K562 (cell line): ENCODE measurements at regions not wholly inside any gene's neighbourhood (a gene's known extent, or its start where the extent isn't known, plus 50 kb on each side); places are given as distances from the start of the nearest gene placed in this dataset.

Experiments used
- BRCA1 ChIP-seq, 2 experiments: fragments of 450-650 bp in 1 of 2; sonication (generic) in 1 of 2; formaldehyde crosslinking in 1 of 2; IDR thresholded peaks; 2 replicates each; pipeline versions ENCODE4 v1.5.0 to v1.6.1; 2017 to 2020; ENCODE audit warnings: mild to moderate bottlenecking in 1 of 2, missing genetic modification reagents in 1 of 2
- COPS2 ChIP-seq: fragments of 450-650 bp; conservative IDR thresholded peaks from 2 replicates; pipeline ENCODE4 v1.6.1; 2016; ENCODE audit warnings: mild to moderate bottlenecking, moderate library complexity
- CTCF ChIP-seq, 3 experiments: IDR thresholded peaks in 2 of 3; conservative IDR thresholded peaks in 1 of 3; 2 replicates each; pipeline ENCODE4 v1.5.1; 2011 to 2012; ENCODE audit warnings: low read length in 3 of 3, mild to moderate bottlenecking in 3 of 3, control low read depth in 2 of 3, improper control_type of control experiment in 1 of 3, inconsistent platforms in 1 of 3, low read depth in 1 of 3, mixed read lengths in 1 of 3, moderate library complexity in 1 of 3; ENCODE audit not compliant: insufficient read depth in 2 of 3
- E2F1 ChIP-seq: sonication (generic); formaldehyde crosslinking; IDR thresholded peaks from 2 replicates; pipeline ENCODE4 v1.8.1; 2023; ENCODE audit warnings: mild to moderate bottlenecking, missing genetic modification reagents, moderate library complexity
- FOXA3 ChIP-seq, 2 experiments: fragments of 450-650 bp in 1 of 2; sonication (generic) in 1 of 2; formaldehyde crosslinking; IDR thresholded peaks in 1 of 2; conservative IDR thresholded peaks in 1 of 2; 2 replicates each; pipeline versions ENCODE4 v1.4.0 to v1.8.0; 2020 to 2022; ENCODE audit warnings: mild to moderate bottlenecking in 2 of 2, missing genetic modification reagents in 1 of 2
- FOXP1 ChIP-seq: sonication (generic); formaldehyde crosslinking; IDR thresholded peaks from 2 replicates; pipeline ENCODE4 v1.8.0; 2022; ENCODE audit warnings: mild to moderate bottlenecking, missing genetic modification reagents
- JUNB ChIP-seq: fragments of 450-650 bp; formaldehyde crosslinking; conservative IDR thresholded peaks from 2 replicates; pipeline ENCODE4 v1.4.0; 2020; ENCODE audit warnings: mild to moderate bottlenecking
- MTA2 ChIP-seq: fragments of 450-650 bp; IDR thresholded peaks from 2 replicates; pipeline ENCODE4 v1.6.1; 2016; ENCODE audit warnings: low read depth
- THRA ChIP-seq: fragments of 450-650 bp; IDR thresholded peaks from 2 replicates; pipeline ENCODE4 v1.6.1; 2017; ENCODE audit warnings: mild to moderate bottlenecking, moderate library complexity
- TRIM24 ChIP-seq, 2 experiments: fragments of 450-650 bp; IDR thresholded peaks; 2 replicates each; pipeline ENCODE4 v1.6.1; 2016
- YY1 ChIP-seq, 3 experiments: IDR thresholded peaks; 2 replicates each; pipeline ENCODE4 v1.6.1; 2011; ENCODE audit warnings: low read length in 2 of 3, mild to moderate bottlenecking in 2 of 3, moderate library complexity in 2 of 3, borderline replicate concordance in 1 of 3, control low read depth in 1 of 3, low read depth in 1 of 3; ENCODE audit not compliant: insufficient read depth in 3 of 3, insufficient replicate concordance in 2 of 3, control insufficient read depth in 1 of 3, insufficient read length in 1 of 3; ENCODE audit errors: extremely low read depth in 1 of 3
- ZBED1 ChIP-seq: IDR thresholded peaks from 2 replicates; pipeline ENCODE4 v1.6.1; 2014
- ZC3H11A ChIP-seq: IDR thresholded peaks from 2 replicates; pipeline ENCODE4 v1.6.1; 2012; ENCODE audit warnings: low read depth, low read length, improper control_type of control experiment

GRCh38 chr14:54241517-54241916 lies 155.3 kb upstream of the CDKN3 start:
- no peak for TF ChIP-seq FOXA3 (CRISPR knock-in tag; conservative IDR thresholded peaks at IDR 0.05 in 1 of 2, IDR thresholded peaks at IDR 0.05 in 1 of 2)
- no peak for TF ChIP-seq BRCA1 (IDR thresholded peaks at IDR 0.05)
- no peak for TF ChIP-seq BRCA1 (CRISPR knock-in tag; IDR thresholded peaks at IDR 0.05)
- no peak for TF ChIP-seq MTA2
- TF ChIP-seq ZC3H11A = no peak
- TF ChIP-seq JUNB = no peak
- no peak for TF ChIP-seq TRIM24 (IDR thresholded peaks at IDR 0.05)
- no peak for TF ChIP-seq FOXP1
- no peak for TF ChIP-seq E2F1 (CRISPR knock-in tag)
- TF ChIP-seq CTCF (IDR thresholded peaks at IDR 0.05 in 2 of 3, conservative IDR thresholded peaks at IDR 0.05 in 1 of 3; ENCODE audit: insufficient read depth in 2 of 3, low read depth in 1 of 3, low read length in 3 of 3) = no peak
- TF ChIP-seq YY1 (IDR thresholded peaks at IDR 0.05; ENCODE audit: borderline replicate concordance in 1 of 3, control insufficient read depth in 1 of 3, extremely low read depth in 1 of 3, insufficient read depth in 3 of 3, insufficient read length in 1 of 3, insufficient replicate concordance in 2 of 3, low read depth in 1 of 3, low read length in 2 of 3) = no peak
- no peak for TF ChIP-seq COPS2
- TF ChIP-seq THRA = no peak
- no peak for TF ChIP-seq ZBED1
